ENCODE measurements at regions not wholly inside any gene's neighbourhood (a gene's known extent, or its start where the extent isn't known, plus 50 kb on each side); places are given as distances from the start of the nearest gene placed in this dataset.

- H3K9me3 Mint-ChIP-seq: no peaks in the 10 kb centered on the region
- no peaks in the 10 kb centered on the region for H3K4me1 Mint-ChIP-seq
- no peak overlapping the region for H3K27ac Mint-ChIP-seq
- no peak for DNase-seq (ENCODE audit: low spot score in 2 of 2)
- no peak for ATAC-seq (ENCODE audit: low read depth)
- no peaks in the 10 kb centered on the region for H3K36me3 Mint-ChIP-seq
- H3K27me3 Mint-ChIP-seq: no peaks in the 10 kb centered on the region
- H3K4me3 Mint-ChIP-seq: no peak overlapping the region
Measured at GRCh38 chr2:2843969-2844548, 513.0 kb upstream of the MYT1L start.

- Mint-ChIP-seq H3K4me1 (no peaks in the 10 kb centered on the region), H3K36me3 (no peaks in the 10 kb centered on the region), H3K9me3 (no peaks in the 10 kb centered on the region), H3K27ac (no peak overlapping the region), H3K27me3 (no peaks in the 10 kb centered on the region), H3K4me3 (no peak overlapping the region)
- DNase-seq (ENCODE audit: low spot score in 2 of 2): no peak
- ATAC-seq (ENCODE audit: low read depth): no peak
Measured at GRCh38 chr2:2842466-2842865, 511.4 kb upstream of the MYT1L start.

GRCh38 chr2:2840681-2841300 lies 509.7 kb upstream of the MYT1L start:
- peaks cover 3% of the 10 kb centered on the region for H3K9me3 Mint-ChIP-seq
- no peaks in the 10 kb centered on the region for H3K4me1 Mint-ChIP-seq
- H3K4me3 Mint-ChIP-seq: no peak overlapping the region
- H3K36me3 Mint-ChIP-seq: no peaks in the 10 kb centered on the region
- no peak overlapping the region for H3K27ac Mint-ChIP-seq
- DNase-seq (ENCODE audit: low spot score in 2 of 2) (no peak), ATAC-seq (ENCODE audit: low read depth) (no peak)
- H3K27me3 Mint-ChIP-seq: no peaks in the 10 kb centered on the region

- no peak for DNase-seq (ENCODE audit: low spot score in 2 of 2)
- Mint-ChIP-seq H3K27me3 (no peaks in the 10 kb centered on the region), H3K9me3 (peaks cover 3% of the 10 kb centered on the region), H3K27ac (no peak overlapping the region), H3K36me3 (no peaks in the 10 kb centered on the region), H3K4me3 (no peak overlapping the region), H3K4me1 (no peaks in the 10 kb centered on the region)
- ATAC-seq (ENCODE audit: low read depth): no peak
Measured at GRCh38 chr2:2839782-2840531, 508.9 kb upstream of the MYT1L start.

- Mint-ChIP-seq H3K4me1 (no peaks in the 10 kb centered on the region), H3K4me3 (no peak overlapping the region), H3K27me3 (no peaks in the 10 kb centered on the region), H3K27ac (no peak overlapping the region), H3K9me3 (peaks cover 3% of the 10 kb centered on the region), H3K36me3 (no peaks in the 10 kb centered on the region)
- no peak for ATAC-seq (ENCODE audit: low read depth)
- no peak for DNase-seq (ENCODE audit: low spot score in 2 of 2)
Measured at GRCh38 chr2:2839393-2839781, 508.3 kb upstream of the MYT1L start.

GRCh38 chr2:2838548-2838845 lies 507.4 kb upstream of the MYT1L start:
- H3K9me3 Mint-ChIP-seq: peaks cover 3% of the 10 kb centered on the region
- H3K4me3 Mint-ChIP-seq: no peak overlapping the region
- no peak for DNase-seq (ENCODE audit: low spot score in 2 of 2)
- no peaks in the 10 kb centered on the region for H3K4me1 Mint-ChIP-seq
- H3K36me3 Mint-ChIP-seq: no peaks in the 10 kb centered on the region
- ATAC-seq (ENCODE audit: low read depth): no peak
- no peak overlapping the region for H3K27ac Mint-ChIP-seq
- no peaks in the 10 kb centered on the region for H3K27me3 Mint-ChIP-seq

GRCh38 chr2:2837746-2838547 lies 506.9 kb upstream of the MYT1L start:
- Mint-ChIP-seq H3K27ac (no peak overlapping the region), H3K9me3 (peaks cover 3% of the 10 kb centered on the region), H3K36me3 (no peaks in the 10 kb centered on the region), H3K4me1 (no peaks in the 10 kb centered on the region), H3K27me3 (no peaks in the 10 kb centered on the region), H3K4me3 (no peak overlapping the region)
- DNase-seq (ENCODE audit: low spot score in 2 of 2) (no peak), ATAC-seq (ENCODE audit: low read depth) (no peak)

GRCh38 chr2:2836343-2837070 lies 505.4 kb upstream of the MYT1L start:
- Mint-ChIP-seq H3K27me3 (peaks cover under 1% of the 10 kb centered on the region), H3K9me3 (peaks cover 3% of the 10 kb centered on the region), H3K36me3 (no peaks in the 10 kb centered on the region), H3K27ac (no peak overlapping the region), H3K4me3 (no peak overlapping the region), H3K4me1 (no peaks in the 10 kb centered on the region)
- ATAC-seq (ENCODE audit: low read depth): no peak
- DNase-seq (ENCODE audit: low spot score in 2 of 2): no peak

GRCh38 chr2:2834516-2835254 lies 503.6 kb upstream of the MYT1L start:
- Mint-ChIP-seq H3K27ac (no peak overlapping the region), H3K36me3 (no peaks in the 10 kb centered on the region), H3K4me3 (no peak overlapping the region), H3K27me3 (peaks cover 3% of the 10 kb centered on the region), H3K4me1 (peaks cover 2% of the 10 kb centered on the region), H3K9me3 (peaks cover 6% of the 10 kb centered on the region)
- DNase-seq (ENCODE audit: low spot score in 2 of 2) (no peak), ATAC-seq (ENCODE audit: low read depth) (no peak)

- H3K4me3 Mint-ChIP-seq: no peak overlapping the region
- H3K27me3 Mint-ChIP-seq: peaks cover 5% of the 10 kb centered on the region
- H3K27ac Mint-ChIP-seq: no peak overlapping the region
- DNase-seq (ENCODE audit: low spot score in 2 of 2): no peak
- H3K4me1 Mint-ChIP-seq: peaks cover 2% of the 10 kb centered on the region
- H3K9me3 Mint-ChIP-seq: peaks cover 6% of the 10 kb centered on the region
- no peak for ATAC-seq (ENCODE audit: low read depth)
- H3K36me3 Mint-ChIP-seq: no peaks in the 10 kb centered on the region
Measured at GRCh38 chr2:2834105-2834504, 503.0 kb upstream of the MYT1L start.

GRCh38 chr2:2832657-2833056 lies 501.6 kb upstream of the MYT1L start:
- H3K9me3 Mint-ChIP-seq: peaks cover 6% of the 10 kb centered on the region
- H3K27ac Mint-ChIP-seq: no peak overlapping the region
- no peak overlapping the region for H3K4me3 Mint-ChIP-seq
- H3K27me3 Mint-ChIP-seq: peaks cover 5% of the 10 kb centered on the region
- H3K36me3 Mint-ChIP-seq: no peaks in the 10 kb centered on the region
- H3K4me1 Mint-ChIP-seq: peaks cover 2% of the 10 kb centered on the region
- ATAC-seq (ENCODE audit: low read depth) (no peak), DNase-seq (ENCODE audit: low spot score in 2 of 2) (no peak)

GRCh38 chr2:2831633-2832032 lies 500.6 kb upstream of the MYT1L start:
- Mint-ChIP-seq H3K27ac (no peak overlapping the region), H3K27me3 (peaks cover 5% of the 10 kb centered on the region), H3K4me1 (peaks cover 2% of the 10 kb centered on the region), H3K4me3 (no peak overlapping the region), H3K36me3 (no peaks in the 10 kb centered on the region), H3K9me3 (peaks cover 6% of the 10 kb centered on the region)
- DNase-seq (ENCODE audit: low spot score in 2 of 2): no peak
- no peak for ATAC-seq (ENCODE audit: low read depth)

GRCh38 chr2:2830576-2830975 lies 499.5 kb upstream of the MYT1L start:
- ATAC-seq (ENCODE audit: low read depth): no peak
- peaks cover 3% of the 10 kb centered on the region for H3K9me3 Mint-ChIP-seq
- no peak overlapping the region for H3K27ac Mint-ChIP-seq
- H3K36me3 Mint-ChIP-seq: no peaks in the 10 kb centered on the region
- peaks cover 2% of the 10 kb centered on the region for H3K4me1 Mint-ChIP-seq
- peaks cover 5% of the 10 kb centered on the region for H3K27me3 Mint-ChIP-seq
- no peak for DNase-seq (ENCODE audit: low spot score in 2 of 2)
- no peak overlapping the region for H3K4me3 Mint-ChIP-seq
